HG03460 (cell line): ENCODE measurements at regions not wholly inside any gene's neighbourhood (a gene's known extent, or its start where the extent isn't known, plus 50 kb on each side); places are given as distances from the start of the nearest gene placed in this dataset.
"Not testable (repeated sequence)": the region's sequence is repeated elsewhere in the genome, so short reads cannot be mapped to it uniquely, and the experiment has no call there.

Experiments
- ATAC-seq: cut with Tn5 transposase; IDR thresholded peaks from one replicate; pipeline ENCODE4 v1.9.1; 2021; ENCODE audit not compliant: unreplicated experiment

- no peak for ATAC-seq
Measured at GRCh38 chr4:71206763-71207162, 132.1 kb upstream of the SLC4A4 start.

- ATAC-seq, result no peak
Measured at GRCh38 chr4:71209161-71209560, 129.7 kb upstream of the SLC4A4 start.

GRCh38 chr4:71210823-71211222 lies 128.0 kb upstream of the SLC4A4 start:
- ATAC-seq, result no peak

DNA sequence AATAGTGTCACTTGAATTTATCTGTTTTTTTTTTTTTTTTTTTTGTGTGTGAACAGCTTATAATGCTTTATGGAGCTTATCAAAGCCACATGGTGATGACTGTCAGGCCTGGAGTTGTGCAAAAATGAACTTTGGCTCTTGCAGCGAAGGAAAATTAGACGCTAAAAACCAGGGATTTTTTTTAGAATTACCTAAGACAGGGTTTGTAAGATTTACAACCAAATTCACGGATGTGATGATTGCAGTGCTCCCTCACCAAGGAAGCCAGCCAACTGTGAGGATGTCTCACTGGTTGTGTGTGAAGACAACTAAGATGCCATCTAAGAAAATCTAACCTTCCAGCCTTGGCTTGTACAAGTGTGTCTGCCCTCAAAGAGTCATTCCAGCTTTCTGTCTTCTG lies 127.1 kb upstream of the SLC4A4 start:
- no peak for ATAC-seq

DNA sequence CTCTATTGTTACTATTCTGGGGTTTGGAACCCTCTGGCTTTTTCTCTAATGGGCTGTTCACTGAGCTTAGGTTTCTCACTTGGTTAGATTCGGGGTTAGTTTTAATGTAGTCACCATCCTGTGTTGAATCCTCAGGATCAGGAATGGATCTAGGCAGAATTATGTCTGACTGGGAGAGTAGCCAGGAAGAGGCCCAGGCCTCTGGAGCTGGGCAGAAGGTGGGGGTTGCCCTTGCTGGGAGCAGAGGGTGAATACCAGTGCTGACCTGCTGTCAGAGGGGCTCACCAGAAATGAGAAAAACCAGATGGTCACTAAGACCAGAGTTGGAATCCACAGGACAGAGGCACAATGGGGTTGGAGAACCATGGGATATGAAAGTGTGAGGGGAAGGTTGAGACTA lies 126.6 kb upstream of the SLC4A4 start:
- ATAC-seq, result no peak

- no peak for ATAC-seq
Measured at GRCh38 chr4:71214578-71214977, 124.2 kb upstream of the SLC4A4 start.

GRCh38 chr4:71216316-71216959 lies 122.4 kb upstream of the SLC4A4 start:
- ATAC-seq, result no peak

GRCh38 chr4:71217688-71218087 lies 121.1 kb upstream of the SLC4A4 start:
- ATAC-seq, result no peak

GRCh38 chr4:71220848-71221247 lies 118.0 kb upstream of the SLC4A4 start:
- ATAC-seq, result not testable (repeated sequence)

- no peak for ATAC-seq
Measured at GRCh38 chr4:71221510-71222466, 117.0 kb upstream of the SLC4A4 start.

DNA sequence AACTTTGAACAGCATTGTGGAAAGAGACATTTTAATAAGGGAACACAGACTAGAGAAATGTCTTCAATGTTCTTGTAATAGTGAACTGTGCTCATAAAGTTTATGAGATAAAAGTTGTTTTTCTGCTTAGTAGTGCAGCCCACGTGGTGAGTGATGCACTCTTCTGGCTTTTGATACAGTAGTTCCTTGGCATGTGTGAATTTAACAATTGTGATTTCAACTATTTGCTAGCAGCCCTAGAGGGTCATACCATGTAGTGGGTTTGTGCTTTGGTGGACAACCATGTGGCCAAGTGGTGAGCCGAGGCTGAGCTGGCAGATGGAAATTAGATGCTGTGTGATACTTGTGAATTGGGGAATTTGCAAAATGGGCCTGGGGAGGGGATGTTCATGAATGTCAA lies 116.2 kb upstream of the SLC4A4 start:
- ATAC-seq, result no peak

DNA sequence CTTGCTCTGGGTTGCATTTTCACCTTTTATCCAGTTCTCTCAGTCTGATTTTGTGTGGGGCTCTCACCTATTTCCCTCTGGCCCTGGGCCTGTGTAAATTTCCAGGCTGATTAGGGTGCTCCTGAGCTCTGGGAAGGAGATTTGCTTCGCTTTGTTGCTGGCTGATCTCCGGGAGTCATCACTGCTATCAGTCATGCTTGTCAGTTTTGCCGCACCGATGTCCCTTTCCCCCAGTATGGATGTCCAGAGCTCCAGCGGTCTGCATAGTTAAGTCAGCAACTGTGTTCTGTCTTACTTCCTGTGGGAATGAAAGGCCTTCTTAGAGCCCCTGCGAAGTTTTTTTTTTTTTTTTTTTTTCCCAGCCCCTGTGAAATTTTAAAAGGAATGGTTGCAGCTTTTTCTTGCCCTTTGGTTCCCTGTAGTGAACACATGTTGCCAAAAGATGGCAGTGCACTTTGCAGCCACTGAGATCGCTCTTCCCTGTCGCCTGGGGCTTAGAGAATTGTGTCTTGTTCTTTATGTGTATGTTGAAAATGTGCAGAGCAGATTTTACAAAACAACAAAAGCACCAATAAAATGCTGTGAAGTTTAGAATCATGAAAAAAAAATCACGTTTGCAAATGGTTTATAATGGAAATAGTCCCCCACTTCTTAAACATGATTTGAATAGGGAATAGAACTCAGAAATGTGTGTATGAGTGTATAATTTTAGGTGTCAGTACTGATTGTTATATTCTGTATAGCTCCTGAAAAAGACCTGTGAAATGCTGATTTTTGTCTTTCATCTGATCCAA lies 109.1 kb upstream of the SLC4A4 start:
- no peak for ATAC-seq

DNA sequence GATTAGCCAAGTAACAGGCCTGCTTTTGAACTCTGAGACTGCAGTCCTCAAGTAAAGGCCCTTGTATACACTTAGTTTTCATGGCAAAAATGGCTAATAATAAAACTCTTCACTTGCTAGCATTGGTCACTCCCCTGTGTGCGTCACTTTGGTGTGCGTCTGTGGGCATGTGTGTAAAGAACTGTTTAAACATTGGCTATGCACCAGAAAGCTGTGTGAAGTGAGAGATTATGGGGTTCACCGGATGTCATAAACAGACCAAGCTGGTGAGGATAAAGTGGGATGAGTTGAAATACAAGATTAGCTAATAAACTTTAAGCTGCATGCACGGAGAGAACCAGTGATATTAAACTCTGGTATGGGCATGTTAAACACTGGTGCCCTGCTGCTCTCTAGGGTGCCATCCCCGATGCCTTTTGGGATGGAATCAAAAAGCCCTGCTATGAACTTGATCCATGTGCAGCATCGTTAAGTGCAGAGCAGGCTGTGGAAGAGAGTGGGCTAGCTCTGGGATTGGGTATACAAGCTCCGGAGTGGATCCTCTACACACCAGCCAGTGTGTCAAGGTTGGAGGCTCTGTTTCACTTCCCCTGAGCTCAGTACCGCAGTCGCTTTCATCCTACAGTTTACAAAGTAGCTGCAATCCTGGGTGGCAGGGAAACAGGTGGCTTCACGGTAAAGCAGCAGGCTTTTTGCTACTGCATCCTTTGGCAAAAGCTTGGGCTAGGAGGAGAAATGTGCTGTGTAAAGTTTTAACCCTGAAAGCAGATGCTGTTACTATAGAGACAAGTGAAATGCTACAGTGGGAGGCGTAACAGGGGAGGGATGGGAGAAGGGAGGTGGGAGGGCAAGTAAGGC lies 108.3 kb upstream of the SLC4A4 start:
- no peak for ATAC-seq

DNA sequence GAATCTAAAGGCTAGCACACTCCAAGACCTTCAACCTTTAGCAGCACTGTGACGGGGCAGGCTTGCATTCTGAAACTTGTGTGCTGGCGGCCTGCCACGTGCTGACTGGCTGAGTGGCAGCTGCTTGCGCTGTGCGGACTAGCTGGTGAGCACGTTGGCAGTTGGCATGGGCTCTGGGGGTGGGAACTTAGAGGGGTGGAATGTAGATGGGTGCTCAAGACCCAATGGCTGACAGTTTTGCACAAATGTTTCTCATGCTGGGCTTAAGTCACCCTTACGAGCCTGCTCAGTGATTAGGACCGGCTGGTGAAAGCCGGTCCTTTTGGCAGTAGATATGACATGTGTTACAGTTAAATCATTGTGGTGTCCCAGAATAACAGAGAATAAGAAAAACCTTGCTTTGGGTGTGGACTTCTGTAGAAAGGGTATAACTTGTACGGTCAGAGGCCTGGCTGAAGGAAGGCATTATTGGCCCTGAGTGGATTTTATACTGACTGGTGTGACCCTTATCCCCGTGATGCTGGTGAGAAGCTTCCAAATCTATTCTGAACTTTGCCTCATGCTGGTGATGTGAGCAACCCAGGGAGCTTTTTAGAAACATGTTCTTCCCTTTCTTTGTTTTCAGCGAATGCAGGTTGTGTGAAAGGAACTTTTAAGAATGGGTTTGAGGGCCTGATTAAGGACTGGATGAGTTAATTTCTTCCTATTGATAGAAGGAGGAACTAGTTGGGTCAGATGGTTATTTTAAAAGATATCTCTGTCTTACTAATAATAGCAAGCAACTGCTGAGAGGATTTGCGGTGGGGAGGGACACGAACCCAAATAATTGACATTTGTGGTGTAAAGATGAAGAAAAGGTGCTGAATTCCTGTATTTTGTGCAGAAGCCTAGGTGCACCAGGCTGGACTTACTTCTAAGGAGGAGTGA lies 107.4 kb upstream of the SLC4A4 start:
- ATAC-seq, result no peak

DNA sequence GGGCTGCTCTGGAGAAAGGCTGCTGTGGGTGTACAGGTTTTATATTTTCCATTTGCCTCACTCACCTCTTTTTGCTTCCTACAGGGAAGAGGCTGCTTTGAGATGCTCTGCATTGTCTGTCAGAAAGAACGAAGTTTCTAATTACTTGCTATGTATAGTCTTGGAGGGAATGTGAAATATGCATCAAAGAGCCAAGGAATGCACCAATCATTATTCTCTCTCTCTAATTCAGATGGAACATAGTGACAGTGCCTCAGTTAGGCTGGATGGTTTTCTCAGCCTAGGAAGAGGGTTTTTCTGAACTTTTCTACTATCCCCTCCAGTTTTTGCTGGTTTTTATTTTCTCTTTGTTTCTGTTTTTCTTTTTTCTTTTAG lies 106.8 kb upstream of the SLC4A4 start:
- no peak for ATAC-seq

- ATAC-seq, result no peak
Measured at GRCh38 chr4:71232846-71233245, 106.0 kb upstream of the SLC4A4 start.

DNA sequence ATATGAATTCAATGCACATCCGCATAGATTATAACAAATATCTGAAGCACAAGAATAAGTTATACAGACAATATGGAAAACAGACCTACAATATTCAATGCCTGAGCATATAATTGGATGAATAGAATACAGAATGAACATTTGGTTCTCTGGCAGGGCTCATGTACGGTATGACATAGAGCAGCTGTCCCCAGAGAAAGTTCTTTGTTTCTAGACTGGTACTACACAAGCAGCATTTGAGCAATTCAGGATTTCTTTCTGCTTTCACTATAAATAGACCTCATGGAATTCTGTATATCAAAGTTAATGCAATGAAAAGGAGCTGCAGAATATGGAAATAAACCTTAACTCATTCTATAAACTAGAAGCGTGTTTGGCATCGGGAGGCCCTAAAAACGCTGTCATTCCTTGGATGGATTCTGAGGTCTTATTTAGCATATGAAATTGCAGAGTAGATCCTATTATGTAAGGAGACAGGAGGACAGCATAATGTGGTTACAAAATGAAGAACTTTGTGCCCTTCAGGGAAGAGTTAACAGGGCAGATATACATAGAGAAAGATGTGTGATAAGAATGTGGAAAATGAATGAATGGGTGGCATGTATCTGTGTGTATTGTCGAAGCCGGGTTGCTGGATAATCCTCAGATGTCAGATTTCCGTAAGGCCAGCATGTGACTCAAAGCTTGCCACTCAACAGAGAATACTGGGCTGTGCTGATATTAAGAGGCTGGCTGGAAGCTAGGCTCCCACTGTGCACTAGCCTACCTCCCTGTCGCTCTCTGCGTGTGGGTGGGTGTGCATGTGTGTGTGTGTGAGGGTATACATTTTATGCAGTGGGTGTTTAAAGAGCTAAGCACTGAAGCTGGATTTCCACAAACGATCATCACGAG lies 103.3 kb upstream of the SLC4A4 start:
- ATAC-seq, result no peak

- ATAC-seq, result no peak
Measured at GRCh38 chr4:71236226-71236625, 102.6 kb upstream of the SLC4A4 start.

DNA sequence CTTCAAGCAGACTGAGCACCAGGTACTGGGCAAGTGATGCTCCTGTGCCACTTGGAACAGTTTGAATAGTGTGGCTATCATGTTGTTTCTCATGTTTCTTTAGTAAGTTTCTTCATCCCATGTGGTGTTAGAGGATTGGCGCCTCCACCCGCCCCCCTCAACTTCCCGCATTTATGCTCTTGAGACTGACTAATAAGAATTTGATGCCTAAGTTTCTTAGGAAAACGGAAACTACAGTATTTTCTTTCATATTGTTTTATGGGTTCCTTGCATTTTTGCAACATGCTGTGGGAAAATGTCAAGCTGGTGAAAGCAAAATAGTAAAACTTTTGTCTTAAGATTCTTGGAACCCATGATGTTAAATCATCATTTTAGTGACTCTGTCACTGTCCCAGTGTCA lies 101.2 kb upstream of the SLC4A4 start:
- no peak for ATAC-seq
